ENCODE measurements at regions not wholly inside any gene's neighbourhood (a gene's known extent, or its start where the extent isn't known, plus 50 kb on each side); places are given as distances from the start of the nearest gene placed in this dataset.

GRCh38 chr15:88341006-88341405 lies 84.5 kb upstream of the NTRK3 start:
- no CpG with 5 or more reads among the region's 5 CpGs for WGBS (ENCODE audit: insufficient coverage)
- no peak for TF ChIP-seq CTCF (IDR thresholded peaks at IDR 0.05)
- H3K79me2 ChIP-seq (ENCODE audit: insufficient read depth, low read length): no peaks in the 10 kb centered on the region
- H3K27me3 Mint-ChIP-seq (ENCODE audit: low read depth in 3 of 3): peaks cover 4 to 12% (median 10%) of the 10 kb centered on the region in 3 donors
- no peak overlapping the region for H3K4me3 ChIP-seq (replicated peaks in 1 of 3; ENCODE audit: low read depth in 2 of 3, low read length in 3 of 3)
- H3K27ac ChIP-seq (ENCODE audit: low read depth in 1 of 2, low read length in 2 of 2): no peak overlapping the region
- H3K27me3 ChIP-seq (ENCODE audit: control insufficient read depth in 2 of 2, insufficient read depth in 2 of 2, low read length in 2 of 2): no peaks in the 10 kb centered on the region
- no peaks in the 10 kb centered on the region for H3K36me3 ChIP-seq (replicated peaks in 1 of 2; ENCODE audit: control insufficient read depth in 1 of 2, insufficient read depth in 2 of 2, low read length in 2 of 2)
- no peak overlapping the region for H3K9ac ChIP-seq (ENCODE audit: insufficient read depth, low read length, poor library complexity, severe bottlenecking)
- no peak overlapping the region for H3K4me2 ChIP-seq (replicated peaks; ENCODE audit: extremely low read depth, low read length, poor library complexity, severe bottlenecking)
- H3K4me1 Mint-ChIP-seq: no peaks in the 10 kb centered on the region
- H3K36me3 Mint-ChIP-seq: no peaks in the 10 kb centered on the region
- DNase-seq: no peak
- H3K4me1 ChIP-seq (ENCODE audit: control insufficient read depth in 1 of 2, insufficient read depth in 2 of 2, low read length in 2 of 2): no peaks in the 10 kb centered on the region
- no peak overlapping the region for H3K4me3 Mint-ChIP-seq
- peaks cover 0 to 5% (median 0%) of the 10 kb centered on the region in 7 donors for H3K9me3 Mint-ChIP-seq
- intact Hi-C loops (cut with micrococcal nuclease): no loop called here
- H3K27ac Mint-ChIP-seq: no peak overlapping the region
- H2AFZ ChIP-seq (ENCODE audit: insufficient read depth, low read depth, low read length, poor library complexity, severe bottlenecking): no peak overlapping the region
- no peaks in the 10 kb centered on the region for H3K9me3 ChIP-seq (replicated peaks in 1 of 2; ENCODE audit: control insufficient read depth in 1 of 2, insufficient read depth in 1 of 2, low read length in 2 of 2)
- no peaks in the 10 kb centered on the region for H4K20me1 ChIP-seq (ENCODE audit: insufficient read depth, low read length)

- H3K27me3 ChIP-seq (ENCODE audit: control insufficient read depth in 2 of 2, insufficient read depth in 2 of 2, low read length in 2 of 2): no peaks in the 10 kb centered on the region
- H3K4me2 ChIP-seq (replicated peaks; ENCODE audit: extremely low read depth, low read length, poor library complexity, severe bottlenecking): no peak overlapping the region
- H3K9ac ChIP-seq (ENCODE audit: insufficient read depth, low read length, poor library complexity, severe bottlenecking): no peak overlapping the region
- Mint-ChIP-seq H3K27ac (no peak overlapping the region), H3K4me1 (no peaks in the 10 kb centered on the region), H3K4me3 (no peak overlapping the region), H3K27me3 (ENCODE audit: low read depth in 3 of 3) (peaks cover 8 to 10% (median 8%) of the 10 kb centered on the region in 3 donors), H3K36me3 (no peaks in the 10 kb centered on the region), H3K9me3 (peaks cover 0 to 3% (median 0%) of the 10 kb centered on the region in 7 donors)
- no peak overlapping the region for H2AFZ ChIP-seq (ENCODE audit: insufficient read depth, low read depth, low read length, poor library complexity, severe bottlenecking)
- no peaks in the 10 kb centered on the region for H3K36me3 ChIP-seq (replicated peaks in 1 of 2; ENCODE audit: control insufficient read depth in 1 of 2, insufficient read depth in 2 of 2, low read length in 2 of 2)
- no peak for DNase-seq
- H4K20me1 ChIP-seq (ENCODE audit: insufficient read depth, low read length): no peaks in the 10 kb centered on the region
- TF ChIP-seq CTCF (IDR thresholded peaks at IDR 0.05): no peak
- H3K9me3 ChIP-seq (replicated peaks in 1 of 2; ENCODE audit: control insufficient read depth in 1 of 2, insufficient read depth in 1 of 2, low read length in 2 of 2): no peaks in the 10 kb centered on the region
- no peak overlapping the region for H3K4me3 ChIP-seq (replicated peaks in 1 of 3; ENCODE audit: low read depth in 2 of 3, low read length in 3 of 3)
- intact Hi-C loops (cut with micrococcal nuclease): no loop called here
- no CpG with 5 or more reads among the region's 1 CpG for WGBS (ENCODE audit: insufficient coverage)
- H3K4me1 ChIP-seq (ENCODE audit: control insufficient read depth in 1 of 2, insufficient read depth in 2 of 2, low read length in 2 of 2): no peaks in the 10 kb centered on the region
- H3K27ac ChIP-seq (ENCODE audit: low read depth in 1 of 2, low read length in 2 of 2): no peak overlapping the region
- H3K79me2 ChIP-seq (ENCODE audit: insufficient read depth, low read length): no peaks in the 10 kb centered on the region
These were observed 81.5 kb upstream of the NTRK3 start for GRCh38 chr15:88337993-88338392.

All from CD14-positive monocyte (primary cell).